HG03558 (cell line): ENCODE measurements at regions not wholly inside any gene's neighbourhood (a gene's known extent, or its start where the extent isn't known, plus 50 kb on each side); places are given as distances from the start of the nearest gene placed in this dataset.

Experiments used
- ATAC-seq: cut with Tn5 transposase; IDR thresholded peaks from one replicate; pipeline ENCODE4 v1.9.1; 2021; ENCODE audit warnings: moderate number of reproducible peaks; ENCODE audit not compliant: unreplicated experiment; ENCODE audit errors: extremely low read depth

GRCh38 chr1:55275941-55276341, 60.8 kb upstream of the USP24 start:
- no peak for ATAC-seq

- no peak for ATAC-seq
These were observed 60.1 kb upstream of the USP24 start for GRCh38 chr1:55275151-55275748.

GRCh38 chr1:55272994-55273393, 57.8 kb upstream of the USP24 start:
- no peak for ATAC-seq
